Skin of body (tissue), 1 donor: ENCODE measurements at regions not wholly inside any gene's neighbourhood (a gene's known extent, or its start where the extent isn't known, plus 50 kb on each side); places are given as distances from the start of the nearest gene placed in this dataset.

Experiments used
- DNase-seq: peaks from one replicate; lab custom pipeline; 2025; lab: John Stamatoyannopoulos, UW

DNA sequence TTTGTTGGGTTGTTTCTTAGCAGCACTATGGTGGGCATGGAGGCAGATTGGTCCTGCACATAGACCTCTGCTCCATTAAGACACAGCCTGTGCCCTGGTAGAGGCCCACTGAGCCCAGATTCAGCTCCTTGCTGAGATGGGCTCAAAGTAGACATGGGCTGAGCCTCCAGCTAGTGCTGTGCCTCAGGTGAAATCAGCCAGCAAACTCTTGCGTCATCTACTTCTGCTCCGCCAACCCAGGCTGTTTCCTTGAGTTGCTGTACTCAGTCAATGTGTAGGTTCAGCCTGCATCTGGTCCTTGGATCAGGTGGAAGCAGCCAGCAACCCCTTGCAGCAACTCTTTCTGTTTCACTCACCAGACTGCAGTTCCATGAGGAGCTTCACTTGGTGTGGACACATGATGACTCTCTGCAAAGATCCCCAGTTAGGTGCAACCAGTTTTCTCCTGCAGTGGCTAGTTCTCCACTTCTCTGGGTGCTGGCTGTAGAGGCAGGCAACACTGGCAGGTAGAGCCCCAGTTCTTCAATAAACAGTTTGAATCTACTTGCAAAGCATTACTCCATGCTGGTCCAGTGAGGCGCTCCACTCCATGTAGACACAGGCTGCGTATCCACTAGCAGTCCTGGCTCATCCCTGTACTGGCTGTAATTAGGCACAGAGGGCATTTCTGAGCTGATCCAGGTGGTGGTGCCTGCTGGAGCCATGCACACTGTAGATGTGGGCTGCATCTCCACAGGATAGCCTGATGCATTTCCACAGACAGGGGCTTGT is 199.0 kb upstream of the MAMLD1 start:
- DNase-seq = no peak

DNA sequence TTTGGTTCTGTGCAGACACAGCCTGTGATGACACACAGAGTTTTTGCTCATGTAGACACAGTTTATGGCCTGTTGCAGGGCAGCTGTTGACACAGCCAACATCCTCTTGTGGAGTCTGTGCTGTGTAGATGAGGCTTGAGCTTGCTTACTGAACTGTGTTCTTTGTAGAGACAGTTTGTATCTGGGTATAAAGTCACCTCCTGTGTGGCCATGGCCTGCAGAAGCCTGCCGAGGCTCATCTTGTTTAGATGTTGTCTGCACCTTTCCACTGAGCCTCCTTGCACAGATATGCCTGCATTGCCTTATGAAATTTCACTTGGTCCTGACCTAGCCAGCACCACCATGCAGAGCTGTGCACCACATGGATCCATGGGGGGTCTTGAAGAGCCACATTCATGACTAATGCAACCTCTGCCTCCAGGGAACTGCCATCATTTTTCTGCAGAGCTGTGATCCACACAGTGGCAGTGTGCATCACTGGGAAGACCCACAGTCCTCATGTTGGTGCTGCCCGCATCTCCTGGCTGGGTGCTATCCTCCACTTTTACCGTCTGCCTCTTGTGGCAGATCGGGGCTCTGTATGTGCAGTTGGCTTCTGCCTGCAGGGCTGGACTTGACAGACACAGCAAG is 198.0 kb upstream of the MAMLD1 start:
- DNase-seq = no peak

DNA sequence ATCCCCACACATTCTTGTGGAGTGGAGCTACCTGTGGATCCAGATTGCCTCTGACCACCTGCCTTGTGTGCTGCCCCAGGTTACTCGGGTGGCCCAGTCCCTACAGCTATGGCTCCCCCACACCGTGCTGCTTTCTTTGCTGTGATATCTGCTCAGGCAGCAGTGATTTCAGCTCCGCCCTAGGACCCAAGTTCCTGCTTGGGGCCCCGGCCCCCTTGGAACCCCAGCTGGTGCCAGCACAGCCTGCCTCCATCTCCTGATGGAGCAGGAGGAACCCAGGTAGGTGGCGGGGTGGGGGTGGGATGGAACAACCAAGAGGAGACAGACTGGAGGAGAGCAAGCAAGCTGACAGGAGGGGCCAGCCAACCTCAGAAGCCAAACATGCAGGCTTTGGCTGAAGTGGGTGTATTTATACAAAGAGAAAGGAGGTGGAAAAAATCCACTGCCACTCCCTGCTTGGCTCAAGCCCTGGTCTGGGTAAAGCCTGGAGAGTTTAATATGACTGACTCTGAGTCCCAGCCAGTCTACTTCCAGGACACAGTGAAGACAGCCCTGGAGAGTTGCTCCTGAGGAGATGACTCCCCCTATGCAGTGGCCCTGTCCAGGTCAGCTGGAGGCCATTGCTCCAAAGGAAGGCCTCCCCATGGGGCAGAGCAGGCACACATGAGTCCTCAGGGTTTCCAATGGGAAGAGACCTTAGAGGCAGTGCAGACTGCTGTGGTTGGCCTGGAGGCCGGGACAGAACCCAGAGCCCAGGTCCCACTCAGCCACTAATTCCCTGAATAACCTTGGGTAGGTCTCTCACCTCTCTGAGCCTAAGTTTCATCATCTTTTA is 197.1 kb upstream of the MAMLD1 start:
- DNase-seq = no peak

DNA sequence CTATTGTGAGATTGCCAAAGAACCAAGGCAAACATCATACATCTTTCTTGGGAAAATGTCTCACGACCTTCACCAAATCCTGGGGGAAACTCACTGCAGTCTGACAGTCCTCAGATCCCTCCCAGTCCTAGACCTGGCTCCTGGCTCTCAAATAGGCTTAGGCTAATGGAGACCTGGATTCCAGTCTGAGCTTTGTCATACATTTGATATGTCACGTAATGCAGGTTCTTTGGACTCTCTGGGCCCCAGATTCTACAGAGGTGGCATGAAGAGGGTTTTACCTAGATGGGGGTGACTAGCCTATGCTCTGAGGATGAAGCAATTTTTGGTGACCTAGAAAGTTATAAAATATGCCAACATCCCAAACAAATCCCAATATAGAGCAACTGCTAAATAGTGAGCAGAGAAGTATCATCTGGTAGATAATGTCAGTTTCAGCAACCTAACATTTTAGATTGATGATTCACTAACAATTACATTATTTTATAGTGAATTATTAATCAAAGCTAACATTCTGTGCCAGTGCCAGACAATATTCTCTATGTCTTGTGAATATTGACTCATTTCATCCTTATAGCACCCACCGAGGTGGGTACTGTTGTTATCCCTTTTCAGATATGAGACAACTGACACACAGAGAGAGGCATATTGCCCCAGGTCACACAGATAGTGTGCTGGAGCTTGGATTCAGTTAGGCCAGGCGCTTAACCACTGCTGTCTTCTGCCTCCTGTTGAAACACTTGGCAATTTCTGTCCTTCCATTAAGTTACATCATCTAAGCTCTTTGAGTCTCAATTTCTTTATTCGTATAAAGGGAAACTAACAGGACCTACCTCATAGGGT is 195.4 kb upstream of the MAMLD1 start:
- no peak for DNase-seq

DNA sequence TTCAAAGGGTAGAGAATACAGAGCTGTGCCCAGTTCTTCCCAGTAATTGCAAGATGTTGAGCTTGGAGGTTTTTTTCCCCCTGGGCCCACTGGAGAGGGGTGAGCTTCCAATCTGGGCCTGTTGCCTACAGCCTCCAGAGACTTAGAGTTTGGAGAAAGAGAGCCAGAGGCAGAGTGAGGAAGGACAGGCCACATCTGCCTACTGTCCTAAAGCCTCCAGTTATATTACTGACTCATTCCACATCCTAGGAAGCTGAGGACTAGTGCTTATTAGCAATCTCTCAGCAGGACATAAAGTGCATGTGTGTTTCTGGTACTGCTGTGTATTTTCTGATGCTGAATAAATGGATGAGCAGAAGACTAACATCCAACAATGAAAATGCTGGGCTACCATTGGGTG is 181.0 kb upstream of the MAMLD1 start:
- no peak for DNase-seq

DNA sequence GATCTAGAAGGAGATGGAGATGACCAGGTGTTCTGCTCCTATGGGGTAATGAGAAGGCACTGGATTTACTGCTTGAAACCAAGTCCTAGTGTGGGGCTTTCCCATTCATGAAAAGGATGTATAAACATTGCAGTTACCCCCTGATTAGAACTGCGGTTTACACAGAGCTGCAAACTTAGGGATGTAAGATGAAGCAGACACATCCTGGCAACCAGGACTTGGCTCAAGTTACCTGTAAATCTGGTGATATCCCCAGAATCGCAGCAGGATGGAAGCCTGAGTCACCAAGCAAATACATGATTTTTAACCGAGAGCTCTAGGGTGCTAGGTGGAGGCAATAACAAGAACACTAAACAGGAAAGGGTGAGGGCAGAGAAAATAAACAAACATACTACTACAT is 178.6 kb upstream of the MAMLD1 start:
- DNase-seq = no peak

DNA sequence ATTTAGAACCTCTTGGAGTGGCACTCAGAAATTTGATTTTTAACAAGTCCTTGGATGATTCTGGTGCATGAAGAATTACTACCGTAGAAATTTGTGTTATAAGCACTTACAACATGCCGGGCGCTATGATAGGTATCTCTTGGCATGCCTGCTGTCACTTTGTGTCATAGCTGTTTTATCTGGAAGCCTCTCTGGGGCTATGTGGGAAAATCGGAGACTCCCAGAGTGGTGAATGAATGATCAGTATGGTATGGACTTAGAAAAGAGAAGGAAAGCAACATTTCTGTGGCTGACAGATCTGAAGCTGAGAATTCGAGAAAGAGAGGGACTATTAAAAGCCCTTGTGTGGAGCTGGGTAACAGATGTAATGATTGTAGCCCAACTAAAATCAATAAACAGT is 177.4 kb upstream of the MAMLD1 start:
- DNase-seq = no peak

DNA sequence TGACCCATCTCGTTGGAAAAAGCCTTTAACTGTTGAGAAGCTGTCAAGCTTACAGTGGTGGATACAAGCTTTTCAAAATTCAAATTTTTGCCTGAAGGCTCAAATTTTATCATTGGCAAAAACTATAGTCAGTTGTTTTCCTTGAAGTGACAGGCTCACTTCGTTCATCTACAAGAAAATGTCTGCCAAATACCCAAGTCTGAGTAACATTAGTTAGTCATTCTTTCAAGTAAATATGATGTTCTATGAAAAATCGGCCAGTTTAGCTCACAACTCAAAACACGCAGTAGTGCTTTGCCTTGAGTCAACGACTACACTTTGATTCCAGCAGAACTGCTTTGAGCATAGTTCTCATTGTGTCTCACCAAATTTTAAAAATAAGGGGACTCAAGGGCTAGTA is 170.3 kb upstream of the MAMLD1 start:
- no peak for DNase-seq

DNA sequence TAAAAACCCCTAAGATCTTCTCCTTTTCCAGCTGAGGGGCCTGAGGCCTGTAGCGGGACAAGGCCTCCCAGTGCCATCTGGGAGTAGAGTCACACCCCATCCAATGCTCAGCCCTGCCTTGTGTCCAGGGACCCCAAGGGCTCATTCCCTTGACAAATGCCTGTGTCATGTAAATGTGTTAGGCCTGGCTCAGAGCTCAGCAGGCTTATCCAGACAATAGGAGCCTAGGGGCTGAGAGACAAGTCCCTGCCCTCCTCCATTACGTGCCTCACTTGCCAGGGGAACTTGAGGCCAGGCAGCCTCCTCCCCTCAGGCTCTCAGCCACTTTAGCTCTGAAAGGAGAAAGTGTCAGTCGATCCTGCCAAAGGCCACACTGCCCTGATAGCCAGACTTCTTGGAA is 166.8 kb upstream of the MAMLD1 start:
- no peak for DNase-seq

DNA sequence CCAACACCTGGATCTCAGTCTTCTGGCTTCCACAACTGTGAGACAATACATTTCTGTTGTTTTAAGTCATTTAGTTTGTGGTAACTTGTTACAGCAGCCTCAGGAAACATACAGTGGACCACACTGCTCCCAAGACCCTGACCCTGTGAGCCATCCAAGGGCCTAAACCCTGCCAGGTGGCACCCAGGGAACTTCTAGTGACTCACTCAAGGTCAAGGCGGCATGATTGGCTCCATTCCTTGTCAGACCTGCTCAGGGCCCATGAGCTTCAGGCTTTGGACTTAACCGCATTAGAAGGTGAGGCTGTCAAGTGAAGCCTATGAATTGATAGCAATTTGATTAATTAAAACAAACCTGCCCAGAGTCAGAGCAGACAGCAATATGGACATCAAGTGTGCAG is 165.7 kb upstream of the MAMLD1 start:
- DNase-seq = no peak

DNA sequence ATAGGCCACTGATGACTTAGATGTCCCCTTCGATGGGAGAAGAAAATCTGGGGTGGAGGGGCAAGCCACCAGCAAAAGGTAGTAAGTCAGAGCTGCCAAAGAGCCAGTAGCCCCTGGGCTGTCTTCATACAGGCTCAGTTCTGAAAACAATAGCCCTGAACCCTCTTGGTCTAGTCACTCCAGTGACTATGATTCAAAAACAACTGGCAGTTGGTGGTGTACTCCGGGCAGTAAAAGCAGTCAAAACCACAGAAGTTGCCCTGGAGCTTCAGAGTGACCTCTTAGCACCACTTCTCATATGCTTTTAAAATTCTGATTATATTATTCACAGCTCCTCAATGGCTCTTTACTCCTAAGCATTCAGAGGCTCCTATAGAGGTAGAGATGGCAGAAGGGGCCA is 164.3 kb upstream of the MAMLD1 start:
- DNase-seq = no peak

DNA sequence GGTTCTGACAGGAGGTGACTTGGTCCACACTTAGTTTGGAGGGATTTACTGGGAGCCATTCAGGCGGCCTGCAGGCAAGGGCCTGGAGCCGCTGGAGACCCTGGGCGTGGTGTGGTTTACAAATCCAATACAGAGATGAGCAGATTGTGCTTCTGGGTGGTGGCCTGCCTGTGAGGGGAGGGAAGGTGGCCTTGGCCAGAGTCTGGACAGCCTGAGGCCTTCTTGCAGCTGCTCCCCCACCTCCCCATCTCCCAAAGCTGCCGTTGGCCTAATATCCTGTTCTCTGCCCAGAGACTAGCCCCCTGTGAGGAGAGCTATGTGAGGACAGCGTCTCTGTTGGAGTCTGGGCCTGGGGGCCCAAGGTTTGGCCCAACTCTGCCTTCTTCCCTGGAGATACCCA is 163.9 kb upstream of the MAMLD1 start:
- no peak for DNase-seq

DNA sequence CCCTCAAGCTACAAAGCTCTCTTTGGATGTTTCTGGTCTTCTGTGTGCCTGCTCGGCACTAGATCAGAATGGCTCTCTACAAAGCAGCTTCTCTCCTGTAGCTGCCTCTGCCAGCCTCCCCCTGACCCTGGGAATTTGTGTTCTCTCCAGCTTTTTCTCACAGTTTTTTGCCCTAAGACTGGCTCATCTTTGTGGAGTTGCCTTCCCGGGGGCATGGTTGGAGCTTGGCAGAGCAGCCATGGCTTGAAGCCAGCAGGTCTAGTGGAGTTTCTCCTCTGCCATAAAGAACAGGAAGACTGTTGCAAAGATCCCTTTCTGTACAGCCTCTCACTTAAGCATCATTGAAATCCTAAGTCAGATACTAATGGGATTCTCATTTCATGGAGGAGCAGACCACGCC is 163.3 kb upstream of the MAMLD1 start:
- no peak for DNase-seq

DNA sequence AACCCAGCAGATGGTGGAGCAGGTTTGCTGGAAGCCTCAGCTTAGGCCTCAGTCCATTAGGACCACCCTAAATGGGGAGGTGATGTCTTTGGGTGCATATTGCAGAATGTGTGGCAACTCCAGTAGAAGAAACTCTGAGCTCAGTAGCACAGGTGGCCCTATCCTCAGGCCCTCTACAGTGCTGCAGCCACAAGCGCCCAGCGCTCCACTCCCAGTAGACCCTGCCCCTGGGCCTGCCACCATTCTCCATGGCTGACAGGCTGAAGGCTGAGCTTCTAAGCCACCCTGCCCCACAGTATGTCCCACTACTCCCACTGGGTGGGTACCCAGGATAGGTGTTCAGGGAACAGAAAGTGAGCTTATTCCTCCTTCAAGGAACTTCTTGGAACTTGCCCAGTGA is 162.8 kb upstream of the MAMLD1 start:
- DNase-seq = no peak

DNA sequence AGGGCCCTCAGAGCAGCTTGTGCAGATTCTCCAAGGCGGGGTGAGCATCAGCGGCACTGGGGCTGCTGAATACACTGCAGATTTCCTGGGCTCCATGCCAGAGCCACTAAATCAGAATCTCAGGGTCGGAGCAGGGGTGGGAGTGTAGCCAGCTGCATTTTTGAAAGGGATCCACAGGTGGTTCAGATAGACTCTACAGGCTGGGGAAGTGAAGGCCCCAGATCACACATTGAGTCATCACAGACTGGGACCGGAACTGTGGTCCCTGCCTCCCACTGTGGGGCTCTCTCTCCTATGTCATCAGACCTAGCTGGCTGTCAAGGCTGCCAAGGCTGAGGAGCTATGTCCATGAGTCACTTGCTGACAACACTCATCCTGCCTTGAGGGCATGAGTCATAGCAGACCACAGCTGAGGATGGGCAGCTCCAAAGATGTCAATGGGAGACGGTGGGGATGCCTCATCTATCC is 162.3 kb upstream of the MAMLD1 start:
- DNase-seq = no peak

DNA sequence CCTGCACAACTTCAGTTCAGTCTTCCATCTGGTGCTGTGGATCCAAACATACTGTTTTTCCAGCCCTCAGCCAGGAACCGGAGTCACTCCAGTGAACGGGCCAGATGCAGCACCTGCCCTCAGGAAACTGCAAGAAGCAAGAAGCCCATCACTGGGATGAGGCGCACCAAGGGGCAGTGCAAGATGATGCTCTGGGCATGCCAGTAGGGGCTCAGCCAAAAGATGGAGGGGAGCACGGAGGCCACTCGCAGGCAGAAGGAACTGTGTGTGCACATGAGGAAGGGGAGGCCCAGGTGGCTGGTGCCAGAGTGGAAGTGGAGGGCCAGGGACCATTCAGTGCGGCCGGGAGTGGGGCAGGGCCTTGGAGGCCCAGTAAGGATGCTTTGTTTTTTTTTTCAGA is 161.7 kb upstream of the MAMLD1 start:
- DNase-seq = no peak

DNA sequence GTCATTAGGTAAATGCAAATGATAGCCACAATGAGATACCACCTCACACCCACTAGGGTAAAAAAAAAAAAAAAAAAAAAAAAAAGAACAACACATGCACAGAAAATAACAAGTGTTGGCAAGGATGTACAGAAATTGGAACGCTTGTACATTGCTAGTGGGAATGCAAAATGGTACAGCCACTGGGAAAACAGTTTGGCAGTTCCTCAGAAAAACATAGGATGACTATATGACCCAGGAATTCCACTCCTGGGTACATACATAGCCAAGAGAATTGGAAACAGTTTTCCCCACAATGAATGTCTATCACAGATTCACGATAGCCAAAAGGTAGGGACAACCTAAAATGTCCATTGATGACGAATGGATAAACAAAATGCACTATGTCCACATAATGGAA is 161.3 kb upstream of the MAMLD1 start:
- DNase-seq = no peak

DNA sequence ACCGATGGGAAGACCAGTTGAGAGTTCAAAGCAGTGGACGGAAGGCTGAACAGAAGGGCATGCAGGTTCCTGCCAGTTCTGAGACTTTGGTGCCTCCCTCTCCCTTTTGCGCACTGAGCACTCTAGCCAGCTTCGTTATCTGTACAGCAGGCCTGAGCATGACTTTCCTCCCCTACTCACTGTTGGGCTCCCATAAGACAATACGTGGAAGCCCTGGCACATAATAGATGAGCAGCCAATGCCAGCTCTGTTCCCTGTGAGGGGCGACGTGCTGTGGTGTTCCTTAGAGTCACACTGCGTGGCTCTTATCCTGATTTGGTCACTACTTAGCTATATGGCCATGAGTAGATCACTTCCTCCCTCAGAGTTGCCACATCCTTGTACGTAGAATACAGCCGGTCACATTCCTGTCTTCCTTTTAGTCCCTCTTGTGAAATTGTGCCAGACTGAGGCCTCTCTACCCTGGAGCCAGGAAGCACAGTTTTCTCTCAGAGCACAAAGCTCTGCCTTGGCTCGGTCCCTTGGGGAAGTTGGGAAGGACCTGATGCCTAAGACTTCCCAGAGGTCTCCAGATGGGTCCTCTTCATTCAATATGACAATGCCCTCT is 160.4 kb upstream of the MAMLD1 start:
- no peak for DNase-seq

DNA sequence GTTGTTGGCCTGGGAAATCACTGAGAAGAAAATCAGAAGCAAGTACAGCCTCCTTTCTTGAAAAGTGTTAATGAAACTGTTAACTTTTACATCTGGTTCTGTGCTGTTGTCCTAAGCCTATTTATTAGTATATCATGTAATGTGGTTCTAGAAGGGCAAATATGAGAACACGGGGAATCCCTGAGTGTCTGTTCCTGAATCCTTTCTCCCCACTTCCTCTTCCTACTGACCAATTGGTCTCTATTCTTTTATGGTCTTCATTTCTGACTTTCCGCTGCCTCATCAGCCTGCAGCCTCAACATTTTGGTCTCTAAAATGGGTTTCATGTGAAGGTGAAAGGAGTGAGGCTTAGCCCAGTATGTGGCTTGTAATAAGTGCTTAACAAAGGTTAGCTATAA is 159.9 kb upstream of the MAMLD1 start:
- no peak for DNase-seq

DNA sequence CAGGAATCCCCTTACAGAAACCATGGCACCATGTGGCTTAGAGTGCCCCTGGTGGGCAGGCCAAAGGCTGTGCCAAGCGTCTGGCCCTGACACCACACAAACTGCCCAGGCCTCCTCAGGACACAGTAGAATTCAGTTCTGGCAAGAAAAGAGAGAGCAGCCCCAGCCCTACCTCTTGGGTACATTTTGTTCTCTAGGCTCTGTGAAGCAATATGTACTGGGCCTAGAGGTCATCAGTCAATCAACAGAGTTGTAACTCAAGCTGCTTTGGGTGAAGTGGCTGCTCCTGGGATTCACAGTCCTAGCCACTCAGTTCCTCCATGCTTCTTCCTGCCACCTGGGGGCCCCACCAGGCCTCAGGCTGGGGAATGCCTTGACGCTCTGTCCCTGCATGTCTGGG is 158.1 kb upstream of the MAMLD1 start:
- no peak for DNase-seq

DNA sequence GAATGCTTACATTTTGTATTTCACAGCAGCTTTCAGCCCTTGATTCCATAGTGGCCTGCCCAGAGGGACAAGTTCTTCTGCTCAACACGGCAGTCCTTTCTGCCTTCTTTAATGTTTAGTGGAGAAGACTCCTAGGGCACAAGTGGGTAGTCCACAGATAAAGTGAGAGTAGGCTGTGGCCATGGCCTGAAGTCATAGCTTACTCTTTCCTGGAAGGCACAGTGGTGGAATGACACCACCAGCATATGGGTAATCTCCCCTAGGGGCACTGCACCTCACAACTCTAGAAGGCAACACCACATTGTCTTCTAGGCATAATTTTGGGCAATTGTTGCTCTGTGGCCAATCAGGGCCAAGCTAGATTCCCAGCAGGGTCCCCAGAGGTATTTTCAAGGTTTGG is 155.4 kb upstream of the MAMLD1 start:
- no peak for DNase-seq
